GM10266 (cell line): ENCODE measurements at regions not wholly inside any gene's neighbourhood (a gene's known extent, or its start where the extent isn't known, plus 50 kb on each side); places are given as distances from the start of the nearest gene placed in this dataset.

Experiments used
- DNase-seq: peaks from one replicate; pipeline ENCODE4 v3.0.0; 2012; ENCODE audit errors: extremely low spot score
- CTCF ChIP-seq: IDR thresholded peaks from 2 replicates; pipeline ENCODE4 v1.5.1; 2012; ENCODE audit warnings: mild to moderate bottlenecking, low read depth; ENCODE audit not compliant: control insufficient read depth, insufficient read depth; ENCODE audit errors: missing control alignments

DNA sequence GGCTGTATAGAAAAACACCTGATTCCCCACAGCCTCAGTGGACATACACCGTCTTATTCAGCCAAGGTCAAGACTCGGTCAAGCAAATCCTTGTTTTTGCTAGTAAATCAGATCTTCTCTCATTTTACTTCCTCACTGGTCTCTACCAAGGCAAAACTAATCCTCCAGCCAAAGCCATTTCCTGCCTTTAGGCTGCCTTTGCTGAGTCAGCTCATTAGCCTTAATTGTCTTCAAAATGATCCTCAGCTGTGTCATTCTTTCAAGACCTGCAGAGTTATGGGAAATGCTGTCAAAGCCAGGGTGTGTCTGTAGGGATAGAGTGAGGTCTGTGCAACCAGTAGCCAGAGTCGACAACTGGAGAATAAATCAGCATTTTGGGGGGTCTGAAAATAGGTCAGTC lies 107.2 kb upstream of the FAM180A start:
- TF ChIP-seq CTCF = no peak
- DNase-seq = no peak

DNA sequence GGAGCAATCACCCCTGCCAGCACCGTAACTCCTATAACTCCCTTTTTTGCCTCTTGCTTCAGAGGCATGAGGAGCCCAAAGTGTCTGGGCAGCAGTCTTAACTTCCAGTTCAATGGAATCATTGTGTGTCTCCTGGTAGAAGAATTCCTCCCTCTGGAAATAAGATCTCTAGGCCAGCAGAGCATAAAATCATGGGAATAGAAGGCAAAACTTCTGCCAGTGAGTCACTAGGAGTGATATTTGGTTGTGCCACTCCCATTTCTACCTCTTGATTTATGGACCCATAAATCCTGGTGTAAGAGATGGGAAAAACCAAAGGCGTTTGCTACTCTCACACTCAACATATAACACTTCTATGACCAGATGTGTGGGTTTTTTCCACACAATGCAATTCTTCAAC lies 104.9 kb upstream of the FAM180A start:
- no peak for DNase-seq
- TF ChIP-seq CTCF = no peak

DNA sequence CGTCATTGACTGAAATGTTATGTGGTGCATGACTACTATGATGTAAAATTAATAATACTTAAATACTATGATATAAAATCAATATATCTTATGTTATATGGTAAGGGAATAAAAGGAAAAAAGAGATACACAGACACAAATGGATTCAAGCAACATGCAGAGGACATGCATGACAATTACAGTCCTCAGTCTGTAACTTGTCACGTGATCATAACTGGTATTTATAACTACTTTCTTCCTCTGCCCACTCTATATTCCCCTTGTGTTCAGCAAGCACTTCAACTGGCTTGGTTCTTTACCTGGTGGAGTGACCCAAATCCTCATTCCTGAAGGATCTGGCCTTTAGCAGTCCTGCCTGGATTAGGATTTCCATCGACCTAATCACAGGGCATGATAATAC lies 104.4 kb upstream of the FAM180A start:
- no peak for DNase-seq
- no peak for TF ChIP-seq CTCF

GRCh38 chr7:135847242-135847641 lies 98.6 kb upstream of the FAM180A start:
- DNase-seq = no peak
- no peak for TF ChIP-seq CTCF

GRCh38 chr7:135846339-135846738 lies 97.7 kb upstream of the FAM180A start:
- TF ChIP-seq CTCF = no peak
- DNase-seq = no peak

GRCh38 chr7:135845415-135846075 lies 96.9 kb upstream of the FAM180A start:
- DNase-seq = no peak
- TF ChIP-seq CTCF = no peak

DNA sequence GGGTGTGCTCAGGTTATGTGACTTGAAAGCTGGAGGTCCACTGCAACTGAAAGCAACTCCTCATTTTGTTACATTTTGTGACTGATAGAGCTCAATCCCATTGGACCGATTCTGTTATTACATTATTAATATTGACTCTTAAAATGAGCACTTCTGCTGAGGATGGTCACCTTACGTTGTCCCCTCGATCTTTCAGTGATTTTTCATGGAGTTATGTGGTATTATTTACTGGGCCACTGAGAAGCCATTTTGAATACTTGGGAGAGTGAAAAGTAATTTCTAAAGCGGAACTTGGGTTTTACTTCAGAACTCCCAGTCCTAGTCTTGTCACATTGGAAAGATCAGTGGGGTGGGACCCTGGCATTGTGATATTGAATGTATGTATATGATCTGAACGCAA lies 96.3 kb upstream of the FAM180A start:
- no peak for DNase-seq
- TF ChIP-seq CTCF = no peak
